ENCODE measurements at regions not wholly inside any gene's neighbourhood (a gene's known extent, or its start where the extent isn't known, plus 50 kb on each side); places are given as distances from the start of the nearest gene placed in this dataset.

DNA sequence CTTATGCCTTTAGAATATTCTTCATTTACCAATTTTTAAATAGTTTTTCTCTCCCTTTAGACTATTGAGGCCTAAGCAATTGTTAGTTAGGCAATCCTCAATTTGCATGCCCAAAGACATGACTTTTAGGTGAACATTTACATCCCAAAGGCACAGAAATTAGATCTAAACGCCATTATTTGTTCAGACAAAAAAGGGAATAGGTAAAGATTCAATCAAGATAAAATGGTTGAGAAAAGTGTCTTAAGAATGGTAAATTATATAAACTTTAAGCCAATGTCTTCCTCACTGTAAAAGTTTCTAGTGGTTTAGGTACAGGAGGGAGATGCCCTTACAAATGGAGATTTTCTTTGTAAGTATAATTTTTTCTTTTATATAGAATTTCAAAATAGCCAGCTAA lies 50.2 kb upstream of the MME start:
- POLR2A ChIA-PET, result no interaction called here
- DNase-seq (ENCODE audit: extremely low spot score), result no peak
- CTCF ChIA-PET, result interaction anchor here (1.0 kb wide), 1 partner anchor 14 kb away, joined by 3 read pairs; no protein-coding TSS in a partner anchor
- TF ChIP-seq, protein P1, sequence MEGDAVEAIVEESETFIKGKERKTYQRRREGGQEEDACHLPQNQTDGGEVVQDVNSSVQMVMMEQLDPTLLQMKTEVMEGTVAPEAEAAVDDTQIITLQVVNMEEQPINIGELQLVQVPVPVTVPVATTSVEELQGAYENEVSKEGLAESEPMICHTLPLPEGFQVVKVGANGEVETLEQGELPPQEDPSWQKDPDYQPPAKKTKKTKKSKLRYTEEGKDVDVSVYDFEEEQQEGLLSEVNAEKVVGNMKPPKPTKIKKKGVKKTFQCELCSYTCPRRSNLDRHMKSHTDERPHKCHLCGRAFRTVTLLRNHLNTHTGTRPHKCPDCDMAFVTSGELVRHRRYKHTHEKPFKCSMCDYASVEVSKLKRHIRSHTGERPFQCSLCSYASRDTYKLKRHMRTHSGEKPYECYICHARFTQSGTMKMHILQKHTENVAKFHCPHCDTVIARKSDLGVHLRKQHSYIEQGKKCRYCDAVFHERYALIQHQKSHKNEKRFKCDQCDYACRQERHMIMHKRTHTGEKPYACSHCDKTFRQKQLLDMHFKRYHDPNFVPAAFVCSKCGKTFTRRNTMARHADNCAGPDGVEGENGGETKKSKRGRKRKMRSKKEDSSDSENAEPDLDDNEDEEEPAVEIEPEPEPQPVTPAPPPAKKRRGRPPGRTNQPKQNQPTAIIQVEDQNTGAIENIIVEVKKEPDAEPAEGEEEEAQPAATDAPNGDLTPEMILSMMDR (IDR thresholded peaks at IDR 0.05; ENCODE audit: control extremely low read depth, extremely low read depth, low read depth, missing control alignments), result no peak

DNA sequence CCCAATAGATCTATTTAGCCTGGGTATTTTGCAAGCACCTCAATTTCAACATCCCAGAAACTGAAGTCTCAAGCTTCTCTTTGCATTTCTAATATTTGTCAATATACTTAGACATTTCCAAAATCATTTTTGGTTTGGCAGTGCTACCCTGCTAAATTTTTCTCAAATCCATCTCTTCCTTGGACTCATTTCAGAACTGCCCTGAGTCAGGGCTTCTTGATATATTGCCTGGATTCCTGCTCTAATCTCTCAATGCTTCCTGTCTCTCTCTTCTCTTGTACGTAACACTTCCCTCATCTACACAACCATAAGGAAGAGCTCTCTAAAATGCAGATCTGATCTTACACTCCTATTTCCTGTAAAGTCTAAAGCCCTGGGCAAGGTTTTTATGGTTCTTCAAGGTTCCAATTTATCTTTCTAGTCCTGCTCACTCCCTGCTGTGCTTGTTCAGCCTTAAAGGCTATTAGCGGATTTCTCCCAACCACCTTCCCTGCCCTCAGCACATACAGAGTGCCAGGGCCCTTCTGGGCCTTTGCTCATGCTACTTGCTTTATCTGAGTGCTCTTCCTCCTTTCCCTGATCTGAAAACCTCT lies 53.0 kb upstream of the MME start:
- TF ChIP-seq, protein P1 (IDR thresholded peaks at IDR 0.05; ENCODE audit: control extremely low read depth, extremely low read depth, low read depth, missing control alignments), result no peak
- ChIA-PET CTCF (no interaction called here), POLR2A (no interaction called here)
- no peak for DNase-seq (ENCODE audit: extremely low spot score)

DNA sequence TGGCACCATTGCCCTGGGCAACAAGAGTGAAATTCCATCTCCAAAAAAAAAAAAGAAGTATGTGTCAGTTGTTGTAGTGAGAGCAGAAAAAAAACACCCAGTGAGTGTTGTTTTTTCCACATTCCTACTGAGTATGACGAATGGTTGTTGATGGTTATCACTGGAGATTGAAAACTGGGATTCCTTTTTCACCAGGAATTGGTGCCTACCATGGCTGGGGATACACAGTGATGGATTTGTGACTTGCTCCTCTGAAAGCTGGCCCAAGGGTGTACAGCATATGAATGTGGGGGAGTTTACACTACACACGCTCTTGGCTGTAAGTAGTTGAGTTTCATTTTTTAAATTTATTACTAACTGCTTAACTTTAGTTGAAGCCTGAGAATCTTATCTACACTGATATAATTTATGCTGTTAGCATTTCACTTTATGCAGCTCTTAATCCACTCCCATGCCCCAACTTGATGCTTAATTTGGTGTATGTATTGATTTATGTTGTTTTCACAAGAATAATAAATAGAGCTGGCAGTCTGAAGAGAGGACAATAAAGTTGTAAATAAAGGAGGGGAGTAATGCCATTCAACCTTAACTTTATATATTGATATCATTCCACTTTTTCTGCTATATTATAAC lies 56.0 kb upstream of the MME start:
- DNase-seq (ENCODE audit: extremely low spot score), result no peak
- CTCF ChIA-PET, result interaction anchor here (1.2 kb wide), 1 partner anchor 8 kb away, joined by 3 read pairs; no protein-coding TSS in a partner anchor
- POLR2A ChIA-PET, result no interaction called here
- TF ChIP-seq, protein P1 (IDR thresholded peaks at IDR 0.05; ENCODE audit: control extremely low read depth, extremely low read depth, low read depth, missing control alignments), result no peak

DNA sequence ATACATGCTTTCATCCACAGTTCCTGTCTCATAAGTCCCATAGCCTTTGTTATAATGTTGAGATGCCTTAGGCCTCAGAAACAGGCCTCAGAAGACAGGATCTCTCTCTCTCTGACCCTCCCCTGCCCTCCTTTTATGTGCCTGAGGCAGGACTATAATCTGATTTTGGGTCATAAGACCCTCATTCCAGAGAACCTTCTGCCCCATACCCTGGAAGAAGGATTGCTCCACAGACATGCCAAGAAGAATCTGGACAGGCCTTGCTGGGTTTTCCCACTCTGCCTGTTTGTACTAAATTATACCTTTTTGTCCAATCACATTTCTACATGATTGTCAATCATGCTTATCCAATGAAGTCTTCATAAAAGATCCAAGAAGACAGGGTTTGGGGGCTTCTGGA lies 57.2 kb upstream of the MME start:
- ChIA-PET POLR2A (no interaction called here), CTCF (no interaction called here)
- no peak for DNase-seq (ENCODE audit: extremely low spot score)
- TF ChIP-seq, protein P1 (IDR thresholded peaks at IDR 0.05; ENCODE audit: control extremely low read depth, extremely low read depth, low read depth, missing control alignments), result no peak

DNA sequence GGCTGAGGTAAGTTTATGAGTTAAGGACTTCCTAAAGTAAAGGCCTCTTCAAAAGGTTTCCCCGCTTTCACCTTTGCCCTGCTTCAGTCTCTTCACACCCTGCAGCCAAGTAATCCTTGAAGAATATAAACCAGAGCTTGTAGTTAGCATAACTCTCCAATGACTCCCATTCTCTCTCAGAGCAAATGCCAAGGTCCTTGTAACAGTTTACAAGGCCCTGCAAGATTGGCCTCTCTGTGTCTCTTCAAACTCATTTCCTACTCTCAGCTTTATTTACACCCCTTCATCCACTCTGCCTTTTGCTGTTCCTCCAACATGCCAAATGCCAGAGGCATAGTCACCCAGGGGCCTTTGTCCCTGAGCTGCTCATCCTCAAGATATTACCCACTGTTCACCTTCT lies 60.5 kb upstream of the MME start:
- ChIA-PET POLR2A (no interaction called here), CTCF (no interaction called here)
- TF ChIP-seq, protein P1 (IDR thresholded peaks at IDR 0.05; ENCODE audit: control extremely low read depth, extremely low read depth, low read depth, missing control alignments), result no peak
- DNase-seq (ENCODE audit: extremely low spot score), result no peak

DNA sequence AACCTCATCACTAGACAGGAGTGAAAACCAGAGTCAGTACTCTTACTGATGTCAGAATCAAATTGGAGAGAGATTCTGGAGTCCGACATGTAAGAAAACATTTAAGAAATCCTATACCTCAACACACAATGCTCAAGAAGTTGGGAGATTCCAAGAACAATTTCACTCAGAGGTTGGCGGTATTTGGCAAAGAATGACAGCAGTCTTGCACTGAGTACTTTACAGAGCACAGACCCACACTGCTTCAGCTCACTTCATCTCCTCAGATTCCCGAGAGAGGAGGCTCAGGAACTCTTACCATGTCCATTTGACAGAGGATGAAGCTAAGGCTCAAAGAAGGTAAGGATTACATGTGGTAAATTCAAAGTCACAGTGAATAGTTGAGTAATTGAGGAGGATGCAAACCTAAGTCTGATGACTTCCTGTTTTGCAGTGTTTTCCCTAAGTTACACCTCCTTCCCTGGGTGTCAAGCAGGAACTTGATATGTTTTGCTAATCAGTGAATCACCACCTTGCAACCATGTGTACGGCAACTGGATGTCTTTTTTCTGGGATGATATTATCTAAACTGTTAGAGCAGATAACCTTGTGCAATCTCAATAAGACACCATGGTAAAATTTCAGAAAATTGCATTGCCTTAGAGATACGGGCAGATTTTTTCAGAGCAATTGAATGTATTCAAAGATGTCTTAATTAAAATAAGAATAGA lies 61.3 kb upstream of the MME start:
- ChIA-PET CTCF (no interaction called here), POLR2A (no interaction called here)
- TF ChIP-seq, protein P1 (IDR thresholded peaks at IDR 0.05; ENCODE audit: control extremely low read depth, extremely low read depth, low read depth, missing control alignments), result no peak
- no peak for DNase-seq (ENCODE audit: extremely low spot score)

Data from GM10248 (cell line).